Mucosa of descending colon (tissue), 3 donors: ENCODE measurements at regions not wholly inside any gene's neighbourhood (a gene's known extent, or its start where the extent isn't known, plus 50 kb on each side); places are given as distances from the start of the nearest gene placed in this dataset.

ENCODE experiments used
- ATAC-seq: fragments of 200-7000 bp; cut with Tn5 transposase; one replicate; pipeline ENCODE4 v1.9.1; 2020; ENCODE audit warnings: mild to moderate bottlenecking, moderate library complexity
- DNase-seq, 3 donors: peaks; one replicate each; pipeline ENCODE4 v3.0.0-alpha.2; 2020
- H3K36me3 ChIP-seq: fragments of 200-600 bp; one replicate; pipeline ENCODE4 v1.8.0; 2021; ENCODE audit warnings: low read depth, mild to moderate bottlenecking
- H3K4me1 ChIP-seq: fragments of 200-600 bp; one replicate; pipeline ENCODE4 v1.8.0; 2021; ENCODE audit warnings: low read depth, mild to moderate bottlenecking
- H3K4me3 ChIP-seq: fragments of 200-600 bp; one replicate; pipeline ENCODE4 v1.8.0; 2021; ENCODE audit warnings: mild to moderate bottlenecking
- H3K9me3 ChIP-seq: fragments of 200-600 bp; one replicate; pipeline ENCODE4 v1.8.0; 2021; ENCODE audit warnings: mild to moderate bottlenecking
- CTCF ChIP-seq: fragments of 200-600 bp; IDR thresholded peaks from one replicate; pipeline ENCODE4 v1.8.0; 2022; ENCODE audit warnings: antibody characterized with exemption, mild to moderate bottlenecking
- intact Hi-C, 2 donors: fragments of 100-400 bp; cut with DNase I in 1 of 2; cut with micrococcal nuclease in 1 of 2; formaldehyde crosslinking; loops; one replicate each; pipeline versions ENCODE4 v1.11.0 to v1.11.1; 2022; cut with DNase I, micrococcal nuclease
- donor health status: DM: no; HTN: no; CAD: no; lungs with moderate emphysema.
- donor health status: DM: no; HTN: no; CAD: no.
- donor health status: DM: no; HTN: yes; CAD: no.

DNA sequence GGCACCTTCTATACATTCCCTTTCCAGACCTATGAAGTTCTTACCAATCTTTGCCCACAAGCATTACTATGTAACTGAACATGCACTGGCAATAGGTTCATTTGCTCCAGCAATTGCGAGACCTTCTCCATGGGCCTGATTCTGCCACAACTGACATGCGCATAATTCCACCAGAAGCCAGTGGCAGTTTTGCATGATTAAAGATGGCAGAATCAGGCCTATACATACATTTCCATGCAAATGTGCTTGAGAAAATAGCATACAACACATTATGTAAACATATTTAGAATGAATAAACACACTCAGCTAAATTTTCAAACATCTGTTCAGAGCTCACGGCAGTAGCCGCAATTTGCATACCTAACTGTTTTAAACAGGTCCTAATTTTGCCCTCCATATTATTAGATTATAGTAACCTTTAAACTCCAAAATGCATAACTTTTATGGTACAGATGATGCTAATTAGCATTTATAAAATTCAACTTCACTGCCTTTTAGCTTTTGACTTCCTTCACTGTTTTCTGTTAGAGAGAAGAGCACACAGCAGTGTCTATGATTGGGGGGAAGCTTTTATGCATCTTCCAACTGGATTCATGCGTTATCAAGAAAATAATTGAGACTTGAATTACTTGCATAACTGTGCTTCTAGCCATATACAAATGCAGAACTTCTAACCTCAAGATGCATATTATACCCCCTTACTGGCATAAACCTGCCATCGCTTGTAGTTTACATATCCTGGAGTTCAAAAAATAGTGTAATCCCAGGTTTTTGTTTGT, 155.3 kb upstream of the CDH19 start:
- DNase-seq, result no peak
- H3K9me3 ChIP-seq, result no peaks in the 10 kb centered on the region
- intact Hi-C loops, result no loop called here
- TF ChIP-seq CTCF, result no peak
- H3K36me3 ChIP-seq, result no peaks in the 10 kb centered on the region
- H3K4me1 ChIP-seq, result no peaks in the 10 kb centered on the region
- no peak overlapping the region for H3K4me3 ChIP-seq
- ATAC-seq, result no peak

DNA sequence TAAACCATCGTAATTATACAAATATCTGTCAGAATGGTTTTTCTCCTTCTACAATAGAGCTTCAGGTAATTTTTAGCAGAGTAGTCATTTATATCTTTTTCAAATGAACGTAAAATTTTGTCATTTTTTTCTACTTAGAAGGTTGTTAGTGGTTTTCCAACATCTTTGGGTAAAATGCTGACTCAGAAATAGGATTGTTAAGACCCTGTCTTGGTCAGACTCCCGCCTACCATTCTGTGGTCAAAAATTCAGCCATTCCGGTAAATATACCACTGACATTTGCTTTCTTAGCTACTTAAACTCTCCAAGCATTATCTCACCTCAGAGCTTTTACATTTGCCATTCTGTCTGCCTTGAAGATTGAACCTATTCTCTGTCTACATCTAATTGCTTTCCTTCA, 154.1 kb upstream of the CDH19 start:
- ATAC-seq, result no peak
- H3K9me3 ChIP-seq, result no peaks in the 10 kb centered on the region
- no peak for TF ChIP-seq CTCF
- H3K4me1 ChIP-seq, result no peaks in the 10 kb centered on the region
- H3K4me3 ChIP-seq, result no peak overlapping the region
- H3K36me3 ChIP-seq, result no peaks in the 10 kb centered on the region
- DNase-seq, result no peak
- intact Hi-C loops, result no loop called here

DNA sequence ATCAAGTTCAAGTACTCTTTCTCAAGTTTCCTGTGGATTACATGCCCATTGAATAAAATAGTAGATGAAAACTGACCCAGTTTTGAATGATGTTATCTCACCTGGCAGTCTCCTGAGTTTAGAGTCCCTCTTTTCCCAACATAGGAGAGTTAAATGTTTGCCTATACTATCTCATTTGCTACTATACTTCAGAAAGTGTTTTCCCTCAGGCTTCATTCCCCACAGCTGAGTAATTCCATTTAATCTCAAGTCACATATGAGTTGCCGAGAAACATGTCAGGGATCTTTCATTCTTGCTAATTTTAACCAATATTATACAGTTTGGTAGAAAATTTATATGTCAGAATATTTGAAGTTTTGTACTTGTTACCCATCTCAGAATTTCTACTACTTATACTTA, 150.4 kb upstream of the CDH19 start:
- DNase-seq (no peak), ATAC-seq (no peak)
- no peak for TF ChIP-seq CTCF
- Histone ChIP-seq H3K4me3 (no peak overlapping the region), H3K36me3 (no peaks in the 10 kb centered on the region), H3K4me1 (no peaks in the 10 kb centered on the region), H3K9me3 (no peaks in the 10 kb centered on the region)
- intact Hi-C loops, result no loop called here

DNA sequence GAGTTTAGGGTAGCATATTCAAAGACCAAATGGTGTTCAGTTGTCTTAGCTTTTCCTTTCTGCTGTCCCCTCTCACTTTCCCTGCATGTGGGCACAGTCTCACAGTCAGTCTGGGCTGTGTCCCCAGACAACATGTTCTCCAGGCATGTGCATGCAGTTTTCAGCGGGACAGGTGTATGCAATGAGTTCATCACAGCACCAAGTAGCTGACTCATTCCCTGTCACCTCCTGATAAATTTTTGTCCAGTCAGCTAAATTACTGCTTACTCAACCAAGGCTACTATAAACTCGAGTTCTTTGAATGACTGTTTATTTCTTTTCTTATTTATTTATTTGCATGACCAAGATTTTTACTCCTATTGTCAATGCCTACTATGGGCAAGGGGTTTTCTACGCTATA, 148.8 kb upstream of the CDH19 start:
- DNase-seq (no peak), ATAC-seq (no peak)
- no peaks in the 10 kb centered on the region for H3K4me1 ChIP-seq
- no peaks in the 10 kb centered on the region for H3K36me3 ChIP-seq
- no peak for TF ChIP-seq CTCF
- H3K4me3 ChIP-seq, result no peak overlapping the region
- intact Hi-C loops, result no loop called here
- no peaks in the 10 kb centered on the region for H3K9me3 ChIP-seq

DNA sequence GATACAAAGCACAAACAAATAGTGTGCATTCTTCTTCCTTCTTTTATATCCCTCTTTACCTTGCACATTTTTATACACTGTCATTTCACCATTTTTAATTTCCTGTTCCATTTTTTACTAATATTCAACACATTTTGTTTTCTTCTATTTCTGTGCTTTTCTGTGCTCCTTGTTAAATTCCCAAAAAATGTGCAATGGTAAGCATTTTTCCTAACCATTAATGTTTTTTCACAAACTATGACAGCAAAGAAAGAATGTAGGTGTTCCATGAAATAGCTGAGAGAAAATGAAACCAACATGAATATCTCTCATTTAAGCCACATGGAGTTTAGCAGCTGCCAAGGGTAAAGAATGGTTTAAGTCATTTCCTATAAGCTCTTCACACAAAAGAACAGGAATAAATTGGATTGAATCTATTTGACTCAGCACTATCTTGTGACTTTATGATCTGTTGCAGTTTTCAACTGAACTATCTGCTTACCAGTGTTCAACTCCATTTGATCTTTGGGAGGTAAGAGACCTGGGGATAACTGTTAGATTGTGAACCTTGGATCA, 145.7 kb upstream of the CDH19 start:
- intact Hi-C loops, result no loop called here
- no peaks in the 10 kb centered on the region for H3K4me1 ChIP-seq
- H3K36me3 ChIP-seq, result no peaks in the 10 kb centered on the region
- no peaks in the 10 kb centered on the region for H3K9me3 ChIP-seq
- DNase-seq (no peak), ATAC-seq (no peak)
- TF ChIP-seq CTCF, result no peak
- H3K4me3 ChIP-seq, result no peak overlapping the region
